Medulla oblongata (tissue), 1 donor: ENCODE measurements at regions not wholly inside any gene's neighbourhood (a gene's known extent, or its start where the extent isn't known, plus 50 kb on each side); places are given as distances from the start of the nearest gene placed in this dataset.
"Not testable (repeated sequence)": the region's sequence is repeated elsewhere in the genome, so short reads cannot be mapped to it uniquely, and the experiment has no call there.

Experiments used
- DNase-seq: peaks from one replicate; pipeline ENCODE4 v3.0.0-alpha.2; 2015; ENCODE audit errors: extremely low spot score

DNA sequence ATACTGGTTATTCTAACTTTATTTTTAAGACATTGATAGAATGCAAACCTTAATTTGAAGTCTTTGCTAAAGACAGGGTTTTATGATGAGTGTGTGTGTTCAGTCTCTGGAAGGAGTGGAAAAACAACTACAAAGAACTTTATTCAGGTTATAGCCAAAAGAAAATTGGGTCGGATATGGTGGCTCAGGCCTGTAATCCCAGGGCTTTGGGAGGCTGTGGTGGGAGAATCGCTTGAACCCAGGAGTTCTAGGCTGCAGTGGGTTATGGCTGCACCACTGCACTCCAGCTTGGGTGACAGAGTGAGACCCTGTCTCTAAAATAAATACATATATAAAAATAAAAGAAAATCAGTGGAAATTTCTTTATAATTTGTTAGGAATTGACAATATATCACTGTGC, 581.5 kb upstream of the CA10 start:
- no peak for DNase-seq

GRCh38 chr17:52738791-52739190, 580.3 kb upstream of the CA10 start:
- no peak for DNase-seq

DNA sequence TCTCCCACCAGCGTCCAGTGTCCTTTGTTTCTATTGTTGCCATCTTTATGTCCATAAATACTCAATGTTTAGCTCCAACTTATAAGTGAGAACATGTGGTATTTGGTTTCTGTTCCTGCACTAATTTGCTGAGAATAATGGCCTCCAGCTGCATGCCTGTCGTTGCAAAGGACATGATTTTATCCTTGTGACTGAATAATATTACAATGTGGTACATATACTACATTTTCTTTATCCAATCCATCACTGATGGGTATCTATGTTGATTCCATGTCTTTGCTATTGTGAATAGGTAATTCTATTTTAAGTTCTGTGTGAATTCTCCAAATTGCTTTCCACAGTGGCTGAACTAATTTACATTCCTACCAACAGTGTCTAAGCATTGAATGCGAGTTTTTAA, 578.6 kb upstream of the CA10 start:
- DNase-seq = no peak

DNA sequence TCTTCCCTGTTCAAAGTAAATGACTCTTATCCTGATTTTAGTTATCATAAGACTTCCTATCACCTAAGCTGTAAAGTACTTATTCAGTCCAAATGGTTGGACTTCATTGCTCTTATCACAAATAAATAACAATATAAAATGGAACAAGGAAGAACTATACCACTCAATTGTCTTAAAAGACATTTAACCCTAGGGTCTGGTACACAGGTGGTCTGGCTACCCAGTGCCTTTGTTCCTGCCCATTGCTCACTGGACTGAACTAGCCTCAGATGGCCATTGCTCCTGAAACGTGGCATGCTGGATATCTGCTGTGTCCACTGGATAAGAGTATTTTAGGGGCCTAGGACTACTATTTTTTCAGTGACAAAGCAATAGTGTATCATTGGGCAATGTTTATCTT, 574.3 kb upstream of the CA10 start:
- no peak for DNase-seq

DNA sequence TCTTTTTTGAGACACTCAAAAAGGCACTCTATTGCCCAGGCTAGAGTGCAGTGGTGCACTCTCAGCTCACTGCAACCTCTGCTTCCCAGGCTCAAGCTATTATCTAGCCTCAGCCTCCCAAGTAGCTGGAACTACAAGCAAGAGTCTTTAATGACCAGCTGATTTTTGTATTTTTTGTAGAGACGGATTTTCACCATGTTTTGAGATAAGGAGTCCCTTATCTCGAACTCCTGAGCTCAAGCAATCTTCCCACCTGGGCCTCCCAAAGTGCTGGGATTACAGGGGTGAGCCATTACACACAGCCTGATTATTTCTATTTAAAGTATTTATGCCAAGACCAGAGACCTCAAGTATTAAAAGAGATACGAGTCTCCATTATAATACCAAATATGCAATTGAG, 566.1 kb upstream of the CA10 start:
- no peak for DNase-seq

- no peak for DNase-seq
Measured at GRCh38 chr17:52721910-52722309, 563.4 kb upstream of the CA10 start.

DNA sequence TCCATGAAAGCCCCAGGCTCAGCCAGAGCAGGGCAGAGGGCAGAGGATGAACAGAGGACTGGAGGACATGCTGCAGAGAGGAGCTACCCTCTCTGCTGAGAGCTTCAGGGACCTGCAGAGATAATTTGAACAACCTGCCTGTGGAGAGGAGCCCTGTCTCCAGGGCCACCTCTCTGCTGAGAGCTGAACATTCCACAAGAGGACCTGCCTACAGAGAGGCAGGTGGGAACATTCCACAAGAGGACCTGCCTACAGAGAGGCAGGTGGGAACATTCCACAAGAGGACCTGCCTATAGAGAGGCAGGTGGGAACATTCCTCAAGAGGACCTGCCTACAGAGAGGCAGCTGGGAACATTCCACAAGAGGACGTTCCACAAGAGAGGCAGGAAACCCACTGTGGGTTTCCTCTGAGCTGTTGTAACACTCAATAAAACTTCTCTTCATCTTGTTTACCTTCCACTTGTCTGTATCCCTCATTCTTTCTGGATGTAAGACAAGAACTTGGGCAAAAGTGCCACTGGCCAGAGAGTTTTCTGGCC, 551.9 kb upstream of the CA10 start:
- DNase-seq = no peak

GRCh38 chr17:52709724-52710123, 551.2 kb upstream of the CA10 start:
- DNase-seq = no peak

GRCh38 chr17:52696362-52696761, 537.8 kb upstream of the CA10 start:
- DNase-seq = no peak

DNA sequence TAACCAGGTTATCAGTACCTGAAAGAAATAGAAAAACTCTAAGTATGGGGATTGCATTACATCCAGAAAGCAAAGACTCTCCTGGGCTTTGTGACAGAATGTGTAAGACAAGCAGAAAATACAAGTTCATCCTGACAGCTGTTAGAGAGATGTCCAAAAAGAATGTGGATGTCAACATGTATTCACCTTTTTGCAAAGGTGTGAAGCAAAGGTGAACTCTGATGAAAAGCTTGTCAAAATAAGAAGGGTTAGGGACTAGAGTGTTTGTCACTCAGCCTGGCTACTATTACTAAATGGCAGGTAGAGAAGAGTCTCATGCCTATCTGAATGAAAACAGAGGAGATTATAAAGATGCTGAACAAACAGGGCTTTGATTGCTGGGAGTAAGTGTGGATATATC, 527.6 kb upstream of the CA10 start:
- no peak for DNase-seq

GRCh38 chr17:52681480-52681879, 523.0 kb upstream of the CA10 start:
- no peak for DNase-seq

DNA sequence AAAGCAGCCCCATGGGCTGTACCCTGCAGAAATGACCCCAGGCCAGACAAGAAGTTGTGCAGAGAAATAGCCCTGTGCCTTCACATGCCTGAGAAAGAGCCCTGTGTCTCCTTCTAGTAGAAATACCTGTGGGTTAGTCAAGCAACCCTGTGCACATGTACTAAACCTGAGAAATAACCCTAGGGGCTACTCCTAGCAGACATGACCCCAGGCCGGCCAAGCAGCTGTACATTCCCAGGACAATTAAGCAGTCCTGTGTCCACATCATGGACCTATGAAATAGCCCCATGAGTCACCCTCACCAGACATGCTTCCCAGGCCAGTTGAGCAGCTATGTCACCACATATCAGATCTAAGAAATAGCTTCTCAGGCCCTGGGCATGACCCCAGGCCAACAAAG, 519.7 kb upstream of the CA10 start:
- no peak for DNase-seq

GRCh38 chr17:52674686-52675085, 516.2 kb upstream of the CA10 start:
- no peak for DNase-seq

DNA sequence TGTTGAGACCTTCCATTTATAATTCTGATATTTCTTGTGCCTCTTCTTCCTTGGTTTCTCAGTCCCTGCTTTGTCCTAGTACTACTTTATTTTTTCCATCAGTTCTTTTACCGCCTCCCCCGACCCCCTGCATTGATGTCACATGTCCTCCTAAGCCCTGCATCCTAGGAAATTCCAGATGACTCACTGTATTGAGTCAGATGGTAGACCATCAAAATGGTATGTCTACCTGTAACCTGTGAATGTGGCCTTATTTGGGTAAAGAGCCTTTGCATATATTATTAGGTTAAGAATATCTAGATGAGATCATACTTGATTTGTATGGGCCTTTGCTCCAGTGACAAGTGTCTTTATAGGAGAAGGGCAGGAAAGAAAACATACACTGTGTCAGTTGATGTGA, 515.3 kb upstream of the CA10 start:
- DNase-seq = no peak

DNA sequence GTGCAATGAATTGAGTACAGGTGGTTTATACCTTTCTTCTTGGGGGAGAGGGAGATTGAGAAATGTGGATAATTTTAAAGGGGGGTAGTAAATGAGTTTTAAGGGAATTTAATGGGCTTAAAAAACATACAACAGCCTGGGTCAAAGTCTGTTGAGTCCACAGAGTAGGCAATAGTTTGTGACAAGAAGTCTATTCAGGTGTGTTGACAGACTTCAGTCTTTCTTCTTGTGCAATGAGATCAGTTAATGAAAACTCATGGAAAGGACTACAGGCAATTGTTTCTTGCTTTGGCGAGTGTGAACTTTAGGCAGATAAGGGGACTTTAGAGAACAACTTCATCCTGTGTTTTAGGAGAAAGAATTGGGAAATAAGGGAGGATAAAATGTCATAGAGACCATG, 507.8 kb upstream of the CA10 start:
- DNase-seq = no peak

DNA sequence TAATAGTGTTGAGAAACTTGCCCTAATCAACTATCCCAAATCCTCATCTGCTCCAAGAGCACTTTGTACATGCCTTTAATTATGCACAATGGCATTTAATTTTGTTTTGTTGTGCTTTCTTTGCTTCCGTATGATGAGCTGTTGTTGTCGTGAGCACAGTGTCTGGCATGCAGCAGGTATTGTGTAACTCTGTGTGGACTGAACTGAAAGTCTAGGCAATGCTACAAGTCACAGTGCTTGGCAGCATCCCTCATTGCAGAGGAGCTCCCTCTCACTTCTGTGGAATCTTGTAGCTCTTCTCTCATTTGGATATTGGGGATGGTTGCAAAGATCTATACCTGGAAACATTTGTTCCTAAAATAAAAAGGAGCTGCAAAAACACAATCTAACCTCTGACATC, 502.2 kb upstream of the CA10 start:
- no peak for DNase-seq

DNA sequence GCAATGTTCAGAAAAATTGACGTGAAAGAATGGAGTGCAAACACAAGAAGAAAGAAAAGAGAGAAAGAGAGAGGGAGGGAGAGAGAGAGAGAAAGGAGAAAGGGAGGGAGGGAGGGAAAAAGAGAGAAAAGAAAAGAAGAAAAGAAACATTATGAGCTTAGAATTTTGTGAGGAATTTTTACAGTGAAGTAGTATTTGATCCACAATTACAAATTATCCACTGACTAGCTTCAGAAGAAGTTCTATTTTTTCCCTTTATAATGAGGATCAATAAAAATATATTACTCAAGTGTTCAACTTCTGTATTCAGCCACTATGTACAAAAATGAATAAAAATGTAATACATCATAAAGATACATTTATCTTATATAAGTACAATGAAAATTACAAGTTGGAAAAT, 494.5 kb upstream of the CA10 start:
- no peak for DNase-seq

- DNase-seq = no peak
Measured at GRCh38 chr17:52648995-52649394, 490.5 kb upstream of the CA10 start.

- DNase-seq = no peak
Measured at GRCh38 chr17:52647411-52647810, 488.9 kb upstream of the CA10 start.

DNA sequence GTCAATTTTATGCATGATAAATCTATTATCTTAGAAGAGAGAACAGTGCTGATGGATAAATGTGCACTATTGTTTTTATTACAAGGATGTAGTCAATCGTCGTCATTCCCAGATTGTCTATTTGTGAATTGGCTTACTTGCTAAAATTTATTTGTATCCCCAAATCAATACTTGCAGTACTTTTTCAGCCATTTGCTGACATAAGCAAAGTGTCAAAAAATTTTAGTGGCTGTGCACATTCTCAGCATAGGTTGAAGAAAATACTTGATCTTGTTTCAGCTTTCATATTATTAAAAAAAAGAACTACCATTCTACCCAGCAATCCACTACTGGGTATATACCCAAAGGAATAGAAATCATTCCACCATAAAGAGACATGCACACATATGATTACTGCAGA, 477.9 kb upstream of the CA10 start:
- DNase-seq = no peak

- DNase-seq = no peak
Measured at GRCh38 chr17:52606590-52606989, 448.1 kb upstream of the CA10 start.

- DNase-seq = no peak
Measured at GRCh38 chr17:52606098-52606497, 447.6 kb upstream of the CA10 start.

DNA sequence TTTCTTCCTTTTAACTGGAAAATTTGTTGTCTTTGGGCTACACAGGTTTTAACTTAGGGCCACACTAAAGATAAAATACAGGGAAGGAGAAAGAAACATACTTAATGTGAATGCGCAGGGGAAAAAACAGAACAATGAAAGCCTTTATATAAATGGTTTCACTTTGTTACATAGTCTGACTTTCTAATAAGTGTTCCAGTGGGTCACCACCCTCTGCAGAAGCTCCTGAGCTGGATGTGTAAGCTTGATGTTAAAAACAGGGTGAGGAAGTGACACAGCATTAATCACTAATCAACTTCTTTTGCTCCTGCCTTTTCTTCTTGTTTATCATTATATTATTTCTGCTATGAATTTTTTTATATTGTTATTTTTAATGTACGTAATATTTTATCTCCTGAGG, 445.6 kb upstream of the CA10 start:
- DNase-seq = no peak

DNA sequence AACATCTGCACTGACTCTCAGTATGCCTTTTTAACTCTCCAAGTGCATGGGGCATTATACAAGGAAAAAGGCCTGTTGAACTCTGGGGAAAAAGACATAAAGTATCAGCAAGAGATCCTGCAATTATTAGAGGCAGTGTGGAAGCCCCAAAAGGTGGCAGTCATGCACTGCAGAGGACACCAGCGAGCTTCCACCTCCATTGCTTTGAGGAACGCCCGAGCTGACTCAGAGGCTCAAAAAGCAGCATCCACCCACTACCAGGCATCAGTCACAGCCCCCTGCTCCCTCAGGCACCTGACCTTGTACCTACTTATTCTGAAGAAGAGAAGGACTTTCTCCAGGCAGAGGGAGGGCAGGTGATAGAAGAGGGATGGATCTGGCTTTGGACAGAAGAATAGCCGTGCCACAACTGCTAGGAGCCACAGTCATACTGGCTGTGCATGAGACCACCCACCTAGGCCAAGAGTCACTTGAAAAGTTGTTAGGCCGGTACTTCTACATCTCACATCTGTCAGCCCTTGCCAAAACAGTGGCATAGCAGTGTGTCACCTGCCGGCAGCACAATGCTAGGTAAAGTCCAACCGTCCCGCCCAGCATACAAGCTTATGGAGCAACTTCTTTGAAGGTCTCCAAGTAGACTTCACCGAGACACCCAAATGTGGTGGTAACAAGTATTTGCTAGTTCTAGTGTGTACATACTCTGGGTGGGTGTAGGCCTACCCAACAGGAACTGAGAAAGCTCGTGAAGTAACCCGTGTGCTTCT, 439.1 kb upstream of the CA10 start:
- DNase-seq = not testable (repeated sequence)
